SU-DHL-6 (cell line): ENCODE measurements at regions not wholly inside any gene's neighbourhood (a gene's known extent, or its start where the extent isn't known, plus 50 kb on each side); places are given as distances from the start of the nearest gene placed in this dataset.

ENCODE experiments used
- H2AFZ ChIP-seq: fragments of 200-600 bp; sonication (generic); 2 replicates; pipeline ENCODE4 v1.6.1; 2014; ENCODE audit warnings: low read depth, mild to moderate bottlenecking, moderate library complexity, mixed read lengths, antibody characterized with exemption, low read length; ENCODE audit not compliant: severe bottlenecking
- H3F3A ChIP-seq: fragments of 200-600 bp; shearing (Covaris generic); 2 replicates; pipeline ENCODE4 v1.6.0; 2016; ENCODE audit warnings: antibody characterized with exemption, mild to moderate bottlenecking; ENCODE audit not compliant: insufficient read depth
- H3K27ac ChIP-seq: fragments of 200-600 bp; sonication (generic); 2 replicates; pipeline ENCODE4 v1.5.1; 2016; ENCODE audit warnings: low read depth, mild to moderate bottlenecking, low read length, moderate library complexity, mixed read lengths
- H3K27me3 ChIP-seq: fragments of 200-600 bp; sonication (generic), shearing (Covaris generic); 2 replicates; pipeline ENCODE4 v1.6.0; 2014; ENCODE audit warnings: mild to moderate bottlenecking, low read length
- H3K36me3 ChIP-seq: fragments of 200-600 bp; sonication (generic); 2 replicates; pipeline ENCODE4 v1.6.1; 2014; ENCODE audit warnings: mild to moderate bottlenecking, low read length, mixed read lengths
- H3K4me2 ChIP-seq: fragments of 300-600, 200-600 bp; shearing (Covaris generic), sonication (generic); 2 replicates; pipeline ENCODE4 v1.6.0; 2014; ENCODE audit warnings: low read length, low read depth, mild to moderate bottlenecking; ENCODE audit not compliant: poor library complexity, severe bottlenecking
- H3K4me3 ChIP-seq: fragments of 200-600 bp; sonication (generic); 2 replicates; pipeline ENCODE4 v1.5.1; 2014; ENCODE audit warnings: antibody characterized with exemption, low read length, mild to moderate bottlenecking, mixed read lengths; ENCODE audit not compliant: insufficient read depth, poor library complexity, severe bottlenecking
- H3K79me2 ChIP-seq: fragments of 200-600 bp; sonication (generic); 2 replicates; pipeline ENCODE4 v1.6.1; 2014; ENCODE audit warnings: mild to moderate bottlenecking, low read length, moderate library complexity; ENCODE audit not compliant: insufficient read depth
- H3K9ac ChIP-seq: fragments of 200-600 bp; sonication (generic); 2 replicates; pipeline ENCODE4 v1.7.0; 2014; ENCODE audit warnings: mild to moderate bottlenecking, low read length
- H3K9me2 ChIP-seq: fragments of 200-600 bp; sonication (generic); replicated peaks from 2 replicates; pipeline ENCODE4 v1.6.1; 2014; ENCODE audit warnings: low read length; ENCODE audit not compliant: insufficient read depth
- H3K9me3 ChIP-seq: fragments of 200-600 bp; sonication (generic); 2 replicates; pipeline ENCODE4 v1.6.1; 2014; ENCODE audit warnings: low read length, mixed read lengths; ENCODE audit not compliant: insufficient read depth
- H4K20me1 ChIP-seq: fragments of 200-600 bp; sonication (generic); 2 replicates; pipeline ENCODE4 v1.6.1; 2014; ENCODE audit warnings: low read depth, mild to moderate bottlenecking, antibody characterized with exemption, low read length, moderate library complexity, mixed read lengths
- EZH2phosphoT487 ChIP-seq: fragments of 200-600 bp; sonication (generic), shearing (Covaris generic); conservative IDR thresholded peaks from 2 replicates; pipeline ENCODE4 v1.6.1; 2018; ENCODE audit warnings: mild to moderate bottlenecking, antibody characterized with exemption, low read length, moderate library complexity, mixed read lengths
- TF ChIP-seq, protein P1 (sequence below): fragments of 200-600 bp; sonication (generic); IDR thresholded peaks from one replicate; pipeline ENCODE4 v1.5.1; 2017; ENCODE audit warnings: antibody characterized with exemption, mild to moderate bottlenecking, low read length, moderate library complexity; ENCODE audit not compliant: insufficient read depth, poor library complexity, severe bottlenecking

GRCh38 chr3:194075088-194075615 lies 60.8 kb upstream of the HES1 start:
- Histone ChIP-seq H3F3A (peaks cover 18% of the 10 kb centered on the region), H4K20me1 (no peaks in the 10 kb centered on the region), H3K9ac (no peak overlapping the region), H3K27me3 (no peaks in the 10 kb centered on the region), H3K9me3 (no peaks in the 10 kb centered on the region), H3K4me3 (no peak overlapping the region), H3K9me2 (no peaks in the 10 kb centered on the region), H2AFZ (no peak overlapping the region), H3K4me2 (peak overlapping the region; percentile 41), H3K79me2 (no peaks in the 10 kb centered on the region), H3K27ac (peak overlapping the region; percentile 62), H3K36me3 (no peaks in the 10 kb centered on the region)
- TF ChIP-seq, protein P1, sequence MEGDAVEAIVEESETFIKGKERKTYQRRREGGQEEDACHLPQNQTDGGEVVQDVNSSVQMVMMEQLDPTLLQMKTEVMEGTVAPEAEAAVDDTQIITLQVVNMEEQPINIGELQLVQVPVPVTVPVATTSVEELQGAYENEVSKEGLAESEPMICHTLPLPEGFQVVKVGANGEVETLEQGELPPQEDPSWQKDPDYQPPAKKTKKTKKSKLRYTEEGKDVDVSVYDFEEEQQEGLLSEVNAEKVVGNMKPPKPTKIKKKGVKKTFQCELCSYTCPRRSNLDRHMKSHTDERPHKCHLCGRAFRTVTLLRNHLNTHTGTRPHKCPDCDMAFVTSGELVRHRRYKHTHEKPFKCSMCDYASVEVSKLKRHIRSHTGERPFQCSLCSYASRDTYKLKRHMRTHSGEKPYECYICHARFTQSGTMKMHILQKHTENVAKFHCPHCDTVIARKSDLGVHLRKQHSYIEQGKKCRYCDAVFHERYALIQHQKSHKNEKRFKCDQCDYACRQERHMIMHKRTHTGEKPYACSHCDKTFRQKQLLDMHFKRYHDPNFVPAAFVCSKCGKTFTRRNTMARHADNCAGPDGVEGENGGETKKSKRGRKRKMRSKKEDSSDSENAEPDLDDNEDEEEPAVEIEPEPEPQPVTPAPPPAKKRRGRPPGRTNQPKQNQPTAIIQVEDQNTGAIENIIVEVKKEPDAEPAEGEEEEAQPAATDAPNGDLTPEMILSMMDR = no peak
- no peak for TF ChIP-seq EZH2phosphoT487

DNA sequence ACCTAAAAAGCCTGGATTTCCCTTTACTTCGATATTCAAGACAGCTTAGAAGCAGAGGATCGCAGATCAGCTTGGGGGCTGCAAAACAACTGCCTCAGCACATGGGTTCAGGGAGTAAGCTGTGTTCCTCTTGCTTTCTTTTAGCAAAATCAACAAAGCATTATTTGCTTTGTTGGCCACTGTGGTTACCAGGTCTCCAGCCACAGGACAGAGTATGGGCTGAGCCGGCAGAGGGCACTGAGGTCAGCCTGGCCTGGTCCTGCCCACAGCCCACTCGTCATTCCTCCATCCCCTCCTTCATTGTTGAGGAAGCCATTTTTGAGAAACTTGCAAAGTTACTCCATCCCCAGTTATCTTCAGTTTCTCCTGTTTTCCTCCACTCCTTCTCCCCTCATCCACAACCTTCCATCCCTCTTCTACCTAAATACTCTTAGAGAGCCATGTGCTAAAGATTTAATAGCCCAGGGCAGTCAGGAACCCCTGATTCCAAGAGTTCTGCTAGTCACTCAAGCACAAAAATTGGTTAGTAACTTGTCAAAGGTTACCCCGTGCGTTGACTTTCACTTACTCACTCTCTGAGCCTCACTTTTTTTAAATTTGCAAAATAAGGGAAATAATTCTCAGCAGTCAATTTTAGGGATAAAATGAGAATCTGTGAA lies 60.0 kb upstream of the HES1 start:
- peaks cover 17% of the 10 kb centered on the region for H3F3A ChIP-seq
- no peaks in the 10 kb centered on the region for H4K20me1 ChIP-seq
- no peak overlapping the region for H3K27ac ChIP-seq
- TF ChIP-seq, protein P1 = no peak
- TF ChIP-seq EZH2phosphoT487 = no peak
- H2AFZ ChIP-seq = no peak overlapping the region
- H3K4me2 ChIP-seq = no peak overlapping the region
- no peaks in the 10 kb centered on the region for H3K27me3 ChIP-seq
- H3K79me2 ChIP-seq = no peaks in the 10 kb centered on the region
- no peaks in the 10 kb centered on the region for H3K9me3 ChIP-seq
- no peak overlapping the region for H3K9ac ChIP-seq
- no peaks in the 10 kb centered on the region for H3K9me2 ChIP-seq
- no peaks in the 10 kb centered on the region for H3K36me3 ChIP-seq
- no peak overlapping the region for H3K4me3 ChIP-seq

DNA sequence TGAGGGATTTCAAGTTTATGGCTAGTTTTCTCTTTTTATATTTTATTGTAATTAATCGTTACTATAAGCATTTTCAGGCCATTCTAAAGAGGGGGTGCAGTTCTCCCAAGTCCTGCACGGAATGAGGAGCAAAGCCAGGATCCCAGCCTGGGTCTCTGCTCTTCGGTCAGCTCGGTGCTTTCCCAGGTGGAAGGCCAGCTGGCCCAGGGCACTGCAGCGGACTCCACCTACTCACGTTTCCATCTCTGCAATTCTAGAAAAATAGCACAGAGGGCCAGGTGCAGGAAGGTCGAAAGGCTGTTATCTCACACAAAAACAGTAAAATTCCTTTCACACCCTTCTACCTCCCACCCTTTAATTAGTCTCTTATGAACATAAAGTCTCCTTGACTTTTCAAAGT lies 59.5 kb upstream of the HES1 start:
- TF ChIP-seq, protein P1 = no peak
- no peak for TF ChIP-seq EZH2phosphoT487

More for the DNA sequence above, 59.5 kb upstream of the HES1 start:
- H3K4me2 ChIP-seq = no peak overlapping the region
- H3F3A ChIP-seq = peaks cover 17% of the 10 kb centered on the region
- no peaks in the 10 kb centered on the region for H3K9me2 ChIP-seq
- H3K79me2 ChIP-seq = no peaks in the 10 kb centered on the region
- H4K20me1 ChIP-seq = no peaks in the 10 kb centered on the region
- H3K27ac ChIP-seq = no peak overlapping the region
- no peaks in the 10 kb centered on the region for H3K36me3 ChIP-seq
- no peak overlapping the region for H2AFZ ChIP-seq
- no peak overlapping the region for H3K9ac ChIP-seq
- no peaks in the 10 kb centered on the region for H3K9me3 ChIP-seq
- H3K4me3 ChIP-seq = no peak overlapping the region
- H3K27me3 ChIP-seq = no peaks in the 10 kb centered on the region
